ENCODE measurements at regions not wholly inside any gene's neighbourhood (a gene's known extent, or its start where the extent isn't known, plus 50 kb on each side); places are given as distances from the start of the nearest gene placed in this dataset.
A peak's percentile ranks its signal among the peaks of the same experiment; 100 is the strongest.

GRCh38 chr10:78657163-78657861, 411.5 kb upstream of the ZMIZ1 start:
- peak; percentile 37 to 57 (median 55) for DNase-seq
- H3K4me3 ChIP-seq = no peak overlapping the region
- intact Hi-C loops (cut with DNase I) = no loop called here
- no peak overlapping the region for H3K27ac ChIP-seq
- 81 to 82% (median 81%) methylated on average over 13 of the region's 13 CpGs for WGBS, 3 donors
- no peak for TF ChIP-seq EP300 (IDR thresholded peaks at IDR 0.05)
- no peak for TF ChIP-seq POLR2A (IDR thresholded peaks at IDR 0.05)
- no peak for TF ChIP-seq CTCF (IDR thresholded peaks at IDR 0.05)
- peaks cover 4% of the 10 kb centered on the region for H3K4me1 ChIP-seq (ENCODE audit: insufficient read depth)
- H3K27me3 ChIP-seq = no peaks in the 10 kb centered on the region
- no peaks in the 10 kb centered on the region for H3K9me3 ChIP-seq
- H3K36me3 ChIP-seq = no peaks in the 10 kb centered on the region

GRCh38 chr10:78657862-78658165, 411.0 kb upstream of the ZMIZ1 start:
- no peak for TF ChIP-seq POLR2A (IDR thresholded peaks at IDR 0.05)
- TF ChIP-seq EP300 (IDR thresholded peaks at IDR 0.05) = no peak
- no peak for TF ChIP-seq CTCF (IDR thresholded peaks at IDR 0.05)
- intact Hi-C loops (cut with DNase I) = no loop called here
- H3K27me3 ChIP-seq = no peaks in the 10 kb centered on the region
- H3K4me1 ChIP-seq (ENCODE audit: insufficient read depth) = peaks cover 4% of the 10 kb centered on the region
- H3K36me3 ChIP-seq = no peaks in the 10 kb centered on the region
- 88 to 96% (median 95%) methylated on average over 1 of the region's 1 CpG for WGBS, 3 donors
- no peak overlapping the region for H3K4me3 ChIP-seq
- DNase-seq = no peak
- no peak overlapping the region for H3K27ac ChIP-seq
- no peaks in the 10 kb centered on the region for H3K9me3 ChIP-seq

GRCh38 chr10:78658645-78659597, 409.8 kb upstream of the ZMIZ1 start:
- no peaks in the 10 kb centered on the region for H3K9me3 ChIP-seq
- H3K27ac ChIP-seq = no peak overlapping the region
- H3K36me3 ChIP-seq = no peaks in the 10 kb centered on the region
- peaks cover 4% of the 10 kb centered on the region for H3K4me1 ChIP-seq (ENCODE audit: insufficient read depth)
- no peak for DNase-seq
- 72 to 80% (median 80%) methylated on average over 8 of the region's 8 CpGs for WGBS, 3 donors
- no peak overlapping the region for H3K4me3 ChIP-seq
- intact Hi-C loops (cut with DNase I) = no loop called here
- H3K27me3 ChIP-seq = no peaks in the 10 kb centered on the region
- TF ChIP-seq EP300 (IDR thresholded peaks at IDR 0.05) = no peak
- no peak for TF ChIP-seq CTCF (IDR thresholded peaks at IDR 0.05)
- TF ChIP-seq POLR2A (IDR thresholded peaks at IDR 0.05) = no peak

GRCh38 chr10:78659598-78659967, 409.2 kb upstream of the ZMIZ1 start:
- Histone ChIP-seq H3K27me3 (no peaks in the 10 kb centered on the region), H3K27ac (no peak overlapping the region), H3K4me3 (no peak overlapping the region), H3K4me1 (ENCODE audit: insufficient read depth) (peaks cover 4% of the 10 kb centered on the region), H3K9me3 (no peaks in the 10 kb centered on the region), H3K36me3 (no peaks in the 10 kb centered on the region)
- TF ChIP-seq POLR2A (IDR thresholded peaks at IDR 0.05) (no peak), EP300 (IDR thresholded peaks at IDR 0.05) (no peak), CTCF (IDR thresholded peaks at IDR 0.05) (no peak)
- intact Hi-C loops (cut with DNase I) = no loop called here
- no peak for DNase-seq
